ENCODE measurements at regions not wholly inside any gene's neighbourhood (a gene's known extent, or its start where the extent isn't known, plus 50 kb on each side); places are given as distances from the start of the nearest gene placed in this dataset.

- TF ChIP-seq EZH2 (IDR thresholded peaks at IDR 0.05; ENCODE audit: insufficient read depth, poor library complexity, severe bottlenecking) (no peak), EZH2phosphoT487 (IDR thresholded peaks at IDR 0.05; ENCODE audit: insufficient read depth, low read depth) (no peak)
Observed at GRCh38 chr14:38721822-38722431, 381.1 kb downstream of the SEC23A start.

Measured in GM23248 (cell line).